CD14-positive monocyte (primary cell): ENCODE measurements at regions not wholly inside any gene's neighbourhood (a gene's known extent, or its start where the extent isn't known, plus 50 kb on each side); places are given as distances from the start of the nearest gene placed in this dataset.

ENCODE experiments used
- DNase-seq, 3 donors: peaks; one replicate each; pipeline ENCODE4 v3.0.0-alpha.2; 2011 to 2022
- H2AFZ ChIP-seq: 2 replicates; pipeline ENCODE4 v1.6.0; 2012; ENCODE audit warnings: mild to moderate bottlenecking, low read depth, low read length, inconsistent platforms; ENCODE audit not compliant: insufficient read depth, poor library complexity, severe bottlenecking
- H3K27ac ChIP-seq, 2 donors: 1 replicate in 1 of 2; 2 replicates in 1 of 2; pipeline ENCODE4 v1.5.1; 2012 to 2013; ENCODE audit warnings: low read length in 2 of 2, control low read depth in 1 of 2, inconsistent platforms in 1 of 2, low read depth in 1 of 2, mild to moderate bottlenecking in 1 of 2
- H3K27me3 ChIP-seq, 2 donors: one replicate each; pipeline versions ENCODE4 v1.6.0 to v1.6.1; 2011 to 2013; ENCODE audit warnings: low read length in 2 of 2; ENCODE audit not compliant: control insufficient read depth in 2 of 2, insufficient read depth in 2 of 2
- H3K36me3 ChIP-seq, 2 donors: replicated peaks in 1 of 2; 1 replicate in 1 of 2; 2 replicates in 1 of 2; pipeline versions ENCODE4 v1.5.1 to v1.6.1; 2012 to 2013; ENCODE audit warnings: low read length in 2 of 2, control low read depth in 1 of 2, inconsistent platforms in 1 of 2, mild to moderate bottlenecking in 1 of 2; ENCODE audit not compliant: insufficient read depth in 2 of 2, control insufficient read depth in 1 of 2
- H3K4me1 ChIP-seq, 2 donors: 1 replicate in 1 of 2; 2 replicates in 1 of 2; pipeline versions ENCODE4 v1.5.1 to v1.6.1; 2012 to 2013; ENCODE audit warnings: low read length in 2 of 2, control low read depth in 1 of 2, inconsistent platforms in 1 of 2, mild to moderate bottlenecking in 1 of 2, moderate library complexity in 1 of 2; ENCODE audit not compliant: insufficient read depth in 2 of 2, control insufficient read depth in 1 of 2
- H3K4me2 ChIP-seq: replicated peaks from 2 replicates; pipeline ENCODE3; 2012; ENCODE audit warnings: low read length, moderate library complexity, mild to moderate bottlenecking; ENCODE audit not compliant: poor library complexity, severe bottlenecking; ENCODE audit errors: extremely low read depth
- H3K4me3 ChIP-seq, 3 experiments: fragments of 200-600 bp in 1 of 3; sonication (generic) in 1 of 3; replicated peaks in 1 of 3; 1 replicate in 2 of 3; 2 replicates in 1 of 3; pipeline ENCODE4 v1.5.1; 2011 to 2013; ENCODE audit warnings: low read length in 3 of 3, mild to moderate bottlenecking in 3 of 3, control low read depth in 2 of 3, low read depth in 2 of 3, inconsistent platforms in 1 of 3, moderate library complexity in 1 of 3
- H3K79me2 ChIP-seq: 2 replicates; pipeline ENCODE4 v1.6.0; 2012; ENCODE audit warnings: mild to moderate bottlenecking, control low read depth, inconsistent platforms, low read length, moderate library complexity; ENCODE audit not compliant: insufficient read depth
- H3K9ac ChIP-seq: 2 replicates; pipeline ENCODE4 v1.6.0; 2017; ENCODE audit warnings: low read length, mild to moderate bottlenecking; ENCODE audit not compliant: insufficient read depth, poor library complexity, severe bottlenecking
- H3K9me3 ChIP-seq, 2 donors: replicated peaks in 1 of 2; 1 replicate in 1 of 2; 2 replicates in 1 of 2; pipeline versions ENCODE4 v1.5.1 to v1.6.1; 2012 to 2013; ENCODE audit warnings: low read length in 2 of 2, control low read depth in 1 of 2; ENCODE audit not compliant: control insufficient read depth in 1 of 2, insufficient read depth in 1 of 2
- H4K20me1 ChIP-seq: 2 replicates; pipeline ENCODE4 v1.6.0; 2012; ENCODE audit warnings: mild to moderate bottlenecking, low read length, control low read depth, moderate library complexity; ENCODE audit not compliant: insufficient read depth
- H3K27ac Mint-ChIP-seq, 7 donors: one replicate each; pipeline ENCODE4 v1.8.0; 2020; ENCODE audit warnings: mild to moderate bottlenecking in 7 of 7, mixed read lengths in 7 of 7, moderate library complexity in 6 of 7, inconsistent platforms in 2 of 7
- H3K27me3 Mint-ChIP-seq, 3 donors: one replicate each; pipeline ENCODE4 v1.8.0; 2021 to 2022; ENCODE audit warnings: low read depth in 3 of 3, mild to moderate bottlenecking in 3 of 3, mixed read lengths in 3 of 3, moderate library complexity in 3 of 3, inconsistent platforms in 1 of 3
- H3K36me3 Mint-ChIP-seq, 2 donors: one replicate each; pipeline ENCODE4 v1.8.0; 2020; ENCODE audit warnings: mixed read lengths in 2 of 2, inconsistent platforms in 1 of 2, mild to moderate bottlenecking in 1 of 2
- H3K4me1 Mint-ChIP-seq: one replicate; pipeline ENCODE4 v1.8.0; 2020; ENCODE audit warnings: mild to moderate bottlenecking, mixed read lengths
- H3K4me3 Mint-ChIP-seq, 2 donors: one replicate each; pipeline ENCODE4 v1.8.0; 2020; ENCODE audit warnings: mild to moderate bottlenecking in 2 of 2, mixed read lengths in 2 of 2, moderate library complexity in 1 of 2
- H3K9me3 Mint-ChIP-seq, 7 donors: one replicate each; pipeline ENCODE4 v1.8.0; 2020 to 2022; ENCODE audit warnings: mixed read lengths in 7 of 7, mild to moderate bottlenecking in 6 of 7, moderate library complexity in 6 of 7, inconsistent platforms in 2 of 7
- CTCF ChIP-seq: fragments of 200-600 bp; IDR thresholded peaks from one replicate; pipeline ENCODE4 v1.8.0; 2022; ENCODE audit warnings: antibody characterized with exemption, mild to moderate bottlenecking
- WGBS: methylation state at CpG from one replicate; pipeline ENCODE4 v1.1.5; 2013; ENCODE audit warnings: missing lambda C conversion rate; ENCODE audit not compliant: insufficient coverage; 5-methylcytosine and 5-hydroxymethylcytosine counted together
- intact Hi-C, 2 donors: fragments of 100-400 bp; cut with micrococcal nuclease; formaldehyde crosslinking; loops; one replicate each; pipeline versions ENCODE4 v1.15.0 to v1.15.1; 2023

- Histone ChIP-seq H2AFZ (no peak overlapping the region), H3K9me3 (no peaks in the 10 kb centered on the region), H3K27me3 (peaks cover 0 to 3% of the 10 kb centered on the region in 2 donors), H3K27ac (no peak overlapping the region), H3K4me1 (no peaks in the 10 kb centered on the region), H3K36me3 (no peaks in the 10 kb centered on the region), H3K4me3 (no peak overlapping the region), H4K20me1 (no peaks in the 10 kb centered on the region), H3K4me2 (no peak overlapping the region), H3K9ac (no peak overlapping the region), H3K79me2 (no peaks in the 10 kb centered on the region)
- H3K36me3 Mint-ChIP-seq: no peaks in the 10 kb centered on the region
- no peak for TF ChIP-seq CTCF
- DNase-seq: no peak
- intact Hi-C loops: no loop called here
- peaks cover 2 to 3% (median 3%) of the 10 kb centered on the region in 3 donors for H3K27me3 Mint-ChIP-seq
- H3K4me3 Mint-ChIP-seq: no peak overlapping the region
- no peaks in the 10 kb centered on the region for H3K4me1 Mint-ChIP-seq
- WGBS: 100% methylated on average over 1 of the region's 4 CpGs
- peaks cover 0 to 1% (median 0%) of the 10 kb centered on the region in 7 donors for H3K9me3 Mint-ChIP-seq
- H3K27ac Mint-ChIP-seq: no peak overlapping the region
Measured at GRCh38 chr20:4471221-4471620, 215.0 kb upstream of the PRNP start.

- Mint-ChIP-seq H3K27ac (no peak overlapping the region), H3K27me3 (peaks cover 2 to 3% (median 3%) of the 10 kb centered on the region in 3 donors), H3K36me3 (no peaks in the 10 kb centered on the region), H3K4me1 (no peaks in the 10 kb centered on the region), H3K9me3 (peaks cover 0 to 1% (median 0%) of the 10 kb centered on the region in 7 donors), H3K4me3 (no peak overlapping the region)
- H3K4me3 ChIP-seq: no peak overlapping the region
- H3K4me1 ChIP-seq: no peaks in the 10 kb centered on the region
- WGBS: no CpG with 5 or more reads among the region's 3 CpGs
- no peaks in the 10 kb centered on the region for H3K79me2 ChIP-seq
- DNase-seq: no peak
- intact Hi-C loops: no loop called here
- H3K4me2 ChIP-seq: no peak overlapping the region
- H3K9ac ChIP-seq: no peak overlapping the region
- peaks cover 0 to 3% of the 10 kb centered on the region in 2 donors for H3K27me3 ChIP-seq
- H2AFZ ChIP-seq: no peak overlapping the region
- H3K36me3 ChIP-seq: no peaks in the 10 kb centered on the region
- no peak overlapping the region for H3K27ac ChIP-seq
- H3K9me3 ChIP-seq: no peaks in the 10 kb centered on the region
- no peaks in the 10 kb centered on the region for H4K20me1 ChIP-seq
- no peak for TF ChIP-seq CTCF
Measured at GRCh38 chr20:4470375-4470774, 215.9 kb upstream of the PRNP start.
